GM13976 (cell line): ENCODE measurements at regions not wholly inside any gene's neighbourhood (a gene's known extent, or its start where the extent isn't known, plus 50 kb on each side); places are given as distances from the start of the nearest gene placed in this dataset.

Source experiments
- DNase-seq: peaks from one replicate; pipeline ENCODE4 v3.0.0; 2012; ENCODE audit warnings: low spot score
- CTCF ChIP-seq: IDR thresholded peaks from 2 replicates; pipeline ENCODE4 v1.5.1; 2012; ENCODE audit warnings: borderline replicate concordance, mild to moderate bottlenecking; ENCODE audit not compliant: insufficient read depth; ENCODE audit errors: extremely low read depth, missing control alignments, control extremely low read depth
- in situ Hi-C: fragments of 300-500 bp; cut with MboI; formaldehyde crosslinking; loops from one replicate; pipeline ENCODE4 v1.12.0; 2022; ENCODE audit warnings: low sequenced_read_pairs, mixed read lengths, inconsistent platforms; ENCODE audit not compliant: unreplicated experiment

GRCh38 chr5:4575608-4576007, 564.5 kb upstream of the ADAMTS16 start:
- no peak for TF ChIP-seq CTCF
- no peak for DNase-seq
- in situ Hi-C loops, result no loop called here

- no peak for TF ChIP-seq CTCF
- in situ Hi-C loops, result no loop called here
- DNase-seq, result no peak
These were observed 563.9 kb upstream of the ADAMTS16 start for GRCh38 chr5:4576161-4576748.

GRCh38 chr5:4576908-4577307, 563.2 kb upstream of the ADAMTS16 start:
- DNase-seq, result no peak
- in situ Hi-C loops, result no loop called here
- TF ChIP-seq CTCF, result no peak

- no peak for TF ChIP-seq CTCF
- DNase-seq, result no peak
- in situ Hi-C loops, result no loop called here
These were observed 560.5 kb upstream of the ADAMTS16 start for GRCh38 chr5:4579679-4580078.

GRCh38 chr5:4580772-4581171, 559.4 kb upstream of the ADAMTS16 start:
- no peak for DNase-seq
- TF ChIP-seq CTCF, result no peak
- in situ Hi-C loops, result no loop called here

- no peak for DNase-seq
These were observed 558.8 kb upstream of the ADAMTS16 start for GRCh38 chr5:4581289-4581688.

More at GRCh38 chr5:4581289-4581688, 558.8 kb upstream of the ADAMTS16 start:
- no peak for TF ChIP-seq CTCF
- in situ Hi-C loops, result no loop called here
